ENCODE measurements at regions not wholly inside any gene's neighbourhood (a gene's known extent, or its start where the extent isn't known, plus 50 kb on each side); places are given as distances from the start of the nearest gene placed in this dataset.

- TF ChIP-seq CTCF (conservative IDR thresholded peaks at IDR 0.05 in 1 of 2, IDR thresholded peaks at IDR 0.05 in 1 of 2; ENCODE audit: extremely low read depth in 1 of 2, insufficient read depth in 1 of 2, low read depth in 1 of 2, low read length in 2 of 2) (no peak), EZH2 (IDR thresholded peaks at IDR 0.05; ENCODE audit: borderline replicate concordance, low read length) (no peak)
Observed at GRCh38 chr4:106565727-106566126, 197.1 kb upstream of the GIMD1 start.

All from mammary epithelial cell (primary cell).